DOHH2 (cell line): ENCODE measurements at regions not wholly inside any gene's neighbourhood (a gene's known extent, or its start where the extent isn't known, plus 50 kb on each side); places are given as distances from the start of the nearest gene placed in this dataset.

Experiments
- H3F3A ChIP-seq: fragments of 200-600 bp; sonication (generic), shearing (Covaris generic); 2 replicates; pipeline ENCODE4 v1.6.0; 2016; ENCODE audit warnings: antibody characterized with exemption, mild to moderate bottlenecking; ENCODE audit not compliant: control insufficient read depth, insufficient read depth
- H3K27ac ChIP-seq: fragments of 200-600 bp; sonication (generic); 2 replicates; pipeline ENCODE4 v1.5.1; 2014; ENCODE audit warnings: low read depth, mild to moderate bottlenecking, low read length, moderate library complexity
- H3K27me3 ChIP-seq: fragments of 200-600 bp; sonication (generic); 2 replicates; pipeline ENCODE4 v1.6.1; 2014; ENCODE audit warnings: mild to moderate bottlenecking, low read length, mixed read lengths; ENCODE audit not compliant: control insufficient read depth
- H3K36me3 ChIP-seq: fragments of 200-600 bp; sonication (generic); 2 replicates; pipeline ENCODE4 v1.6.1; 2014; ENCODE audit warnings: mild to moderate bottlenecking, low read length, moderate library complexity, mixed read lengths; ENCODE audit not compliant: control insufficient read depth
- H3K4me1 ChIP-seq: fragments of 200-600 bp; sonication (generic); 2 replicates; pipeline ENCODE4 v1.6.1; 2014; ENCODE audit warnings: mild to moderate bottlenecking, low read length, mixed read lengths; ENCODE audit not compliant: control insufficient read depth
- H3K4me2 ChIP-seq: fragments of 200-600 bp; sonication (generic); 2 replicates; pipeline ENCODE4 v1.6.0; 2014; ENCODE audit warnings: mild to moderate bottlenecking, low read length, moderate library complexity
- H3K4me3 ChIP-seq: fragments of 200-600 bp; sonication (generic); 2 replicates; pipeline ENCODE4 v1.5.1; 2014; ENCODE audit warnings: mild to moderate bottlenecking, low read length, mixed read lengths
- H3K79me2 ChIP-seq: fragments of 200-600 bp; sonication (generic); 2 replicates; pipeline ENCODE4 v1.6.1; 2014; ENCODE audit warnings: mild to moderate bottlenecking, low read length, mixed read lengths; ENCODE audit not compliant: control insufficient read depth
- H3K9me2 ChIP-seq: fragments of 200-600 bp; sonication (generic); replicated peaks from 2 replicates; pipeline ENCODE4 v1.6.1; 2014; ENCODE audit warnings: mild to moderate bottlenecking, low read length, mixed read lengths; ENCODE audit not compliant: control insufficient read depth
- H3K9me3 ChIP-seq: fragments of 200-600 bp; sonication (generic); 2 replicates; pipeline ENCODE4 v1.6.1; 2014; ENCODE audit warnings: antibody characterized with exemption, low read length, mixed read lengths; ENCODE audit not compliant: control insufficient read depth, insufficient read depth
- H4K20me1 ChIP-seq: fragments of 200-600 bp; sonication (generic); 2 replicates; pipeline ENCODE4 v1.6.0; 2014; ENCODE audit warnings: low read depth, mild to moderate bottlenecking, antibody characterized with exemption, low read length, moderate library complexity; ENCODE audit not compliant: control insufficient read depth, insufficient read depth
- EZH2phosphoT487 ChIP-seq: fragments of 200-600 bp; sonication (generic); IDR thresholded peaks from 2 replicates; pipeline ENCODE4 v1.6.1; 2017; ENCODE audit warnings: borderline replicate concordance, mild to moderate bottlenecking, antibody characterized with exemption, low read length, moderate library complexity, mixed read lengths
- TF ChIP-seq, protein P1 (sequence below): fragments of 200-600 bp; sonication (generic); IDR thresholded peaks from one replicate; pipeline ENCODE4 v1.5.1; 2014; ENCODE audit warnings: antibody characterized with exemption, mild to moderate bottlenecking, low read depth, low read length; ENCODE audit not compliant: poor library complexity, severe bottlenecking

GRCh38 chr10:89102735-89103134 lies 104.4 kb downstream of the CH25H start:
- no peaks in the 10 kb centered on the region for H3K36me3 ChIP-seq
- no peaks in the 10 kb centered on the region for H4K20me1 ChIP-seq
- no peaks in the 10 kb centered on the region for H3K9me3 ChIP-seq
- H3K27me3 ChIP-seq: no peaks in the 10 kb centered on the region
- no peak overlapping the region for H3K4me3 ChIP-seq
- no peak overlapping the region for H3K27ac ChIP-seq
- no peak overlapping the region for H3K4me2 ChIP-seq
- TF ChIP-seq EZH2phosphoT487: no peak
- no peaks in the 10 kb centered on the region for H3K4me1 ChIP-seq
- H3F3A ChIP-seq: no peaks in the 10 kb centered on the region
- no peaks in the 10 kb centered on the region for H3K79me2 ChIP-seq
- H3K9me2 ChIP-seq: no peaks in the 10 kb centered on the region

- no peaks in the 10 kb centered on the region for H3K9me2 ChIP-seq
- no peak overlapping the region for H3K4me3 ChIP-seq
- H3K4me1 ChIP-seq: no peaks in the 10 kb centered on the region
- no peaks in the 10 kb centered on the region for H4K20me1 ChIP-seq
- no peaks in the 10 kb centered on the region for H3K27me3 ChIP-seq
- H3K36me3 ChIP-seq: no peaks in the 10 kb centered on the region
- no peak overlapping the region for H3K27ac ChIP-seq
- no peaks in the 10 kb centered on the region for H3K79me2 ChIP-seq
- H3K9me3 ChIP-seq: no peaks in the 10 kb centered on the region
- no peak overlapping the region for H3K4me2 ChIP-seq
- no peaks in the 10 kb centered on the region for H3F3A ChIP-seq
- TF ChIP-seq, protein P1, sequence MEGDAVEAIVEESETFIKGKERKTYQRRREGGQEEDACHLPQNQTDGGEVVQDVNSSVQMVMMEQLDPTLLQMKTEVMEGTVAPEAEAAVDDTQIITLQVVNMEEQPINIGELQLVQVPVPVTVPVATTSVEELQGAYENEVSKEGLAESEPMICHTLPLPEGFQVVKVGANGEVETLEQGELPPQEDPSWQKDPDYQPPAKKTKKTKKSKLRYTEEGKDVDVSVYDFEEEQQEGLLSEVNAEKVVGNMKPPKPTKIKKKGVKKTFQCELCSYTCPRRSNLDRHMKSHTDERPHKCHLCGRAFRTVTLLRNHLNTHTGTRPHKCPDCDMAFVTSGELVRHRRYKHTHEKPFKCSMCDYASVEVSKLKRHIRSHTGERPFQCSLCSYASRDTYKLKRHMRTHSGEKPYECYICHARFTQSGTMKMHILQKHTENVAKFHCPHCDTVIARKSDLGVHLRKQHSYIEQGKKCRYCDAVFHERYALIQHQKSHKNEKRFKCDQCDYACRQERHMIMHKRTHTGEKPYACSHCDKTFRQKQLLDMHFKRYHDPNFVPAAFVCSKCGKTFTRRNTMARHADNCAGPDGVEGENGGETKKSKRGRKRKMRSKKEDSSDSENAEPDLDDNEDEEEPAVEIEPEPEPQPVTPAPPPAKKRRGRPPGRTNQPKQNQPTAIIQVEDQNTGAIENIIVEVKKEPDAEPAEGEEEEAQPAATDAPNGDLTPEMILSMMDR: no peak
These were observed 105.2 kb downstream of the CH25H start for GRCh38 chr10:89101943-89102342.

DNA sequence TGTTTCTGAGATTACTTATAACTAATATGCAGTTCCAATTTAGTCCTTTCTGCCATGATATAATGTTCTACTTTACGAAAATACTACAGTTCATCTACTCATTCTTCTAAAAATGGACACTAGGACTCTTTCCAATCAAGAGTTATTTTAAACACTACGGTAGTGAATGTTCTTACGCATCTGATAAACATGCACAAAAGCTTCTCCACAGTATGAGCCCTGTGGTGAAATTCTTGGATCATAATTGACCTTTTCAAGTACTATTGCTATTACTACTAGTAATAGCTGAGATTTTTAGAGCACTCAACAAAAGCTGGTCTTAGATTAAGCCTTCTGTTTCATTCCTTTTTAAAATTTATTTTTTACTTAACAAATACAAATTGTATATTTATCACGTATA lies 106.4 kb downstream of the CH25H start:
- Histone ChIP-seq H3K79me2 (no peaks in the 10 kb centered on the region), H3K9me3 (no peaks in the 10 kb centered on the region), H3K27me3 (no peaks in the 10 kb centered on the region), H3F3A (no peaks in the 10 kb centered on the region), H3K9me2 (no peaks in the 10 kb centered on the region), H4K20me1 (no peaks in the 10 kb centered on the region), H3K4me2 (no peak overlapping the region), H3K4me3 (no peak overlapping the region), H3K27ac (no peak overlapping the region), H3K36me3 (no peaks in the 10 kb centered on the region), H3K4me1 (no peaks in the 10 kb centered on the region)
- TF ChIP-seq, protein P1: no peak
- no peak for TF ChIP-seq EZH2phosphoT487

DNA sequence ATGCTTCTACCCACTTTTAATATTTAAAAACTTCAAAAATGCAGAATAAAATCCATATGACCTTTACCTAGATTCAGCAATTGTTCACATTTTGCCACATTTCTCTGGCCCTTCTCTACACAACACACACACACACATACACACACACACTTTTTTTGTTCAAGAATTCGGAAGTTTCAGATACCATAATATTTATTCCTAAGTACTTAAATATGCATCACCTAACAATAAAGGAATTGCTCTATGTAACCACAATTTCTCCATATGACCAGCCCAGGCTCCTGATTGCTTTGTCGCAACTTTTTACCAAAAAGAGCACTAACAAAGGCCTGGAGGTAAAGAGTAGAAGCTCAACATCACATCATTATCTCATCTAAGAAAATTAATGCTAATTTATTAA lies 106.6 kb downstream of the FAS start:
- Histone ChIP-seq H3K9me2 (no peaks in the 10 kb centered on the region), H3K27me3 (no peaks in the 10 kb centered on the region), H3K4me2 (no peak overlapping the region), H3K9me3 (no peaks in the 10 kb centered on the region), H3F3A (no peaks in the 10 kb centered on the region), H3K27ac (no peak overlapping the region), H3K79me2 (no peaks in the 10 kb centered on the region), H3K4me1 (no peaks in the 10 kb centered on the region), H3K36me3 (no peaks in the 10 kb centered on the region), H4K20me1 (no peaks in the 10 kb centered on the region), H3K4me3 (no peak overlapping the region)
- TF ChIP-seq EZH2phosphoT487: no peak
- TF ChIP-seq, protein P1: no peak
